Retinal pigment epithelial cell (primary cell): ENCODE measurements at regions not wholly inside any gene's neighbourhood (a gene's known extent, or its start where the extent isn't known, plus 50 kb on each side); places are given as distances from the start of the nearest gene placed in this dataset.

Experiments
- DNase-seq: peaks from one replicate; pipeline ENCODE4 v3.0.0-alpha.2; 2010; ENCODE audit warnings: low read depth
- H3K4me3 ChIP-seq: 2 replicates; pipeline ENCODE4 v1.5.1; 2011; ENCODE audit warnings: mild to moderate bottlenecking, low read length, control low read depth, moderate library complexity
- CTCF ChIP-seq: conservative IDR thresholded peaks from 2 replicates; pipeline ENCODE4 v1.5.1; 2011; ENCODE audit warnings: low read depth, low read length, control low read depth, inconsistent platforms

GRCh38 chr3:44080474-44081072, 161.1 kb upstream of the TOPAZ1 start:
- DNase-seq = no peak
- H3K4me3 ChIP-seq = no peak overlapping the region
- no peak for TF ChIP-seq CTCF

GRCh38 chr3:44090036-44090435, 151.7 kb upstream of the TOPAZ1 start:
- DNase-seq = no peak
- no peak overlapping the region for H3K4me3 ChIP-seq
- TF ChIP-seq CTCF = no peak

- TF ChIP-seq CTCF = no peak
- H3K4me3 ChIP-seq = no peak overlapping the region
- no peak for DNase-seq
Measured at GRCh38 chr3:44092497-44092896, 149.2 kb upstream of the TOPAZ1 start.

- DNase-seq = no peak
- no peak for TF ChIP-seq CTCF
- no peak overlapping the region for H3K4me3 ChIP-seq
Measured at GRCh38 chr3:44093531-44093930, 148.2 kb upstream of the TOPAZ1 start.

GRCh38 chr3:44098656-44099415, 142.8 kb upstream of the TOPAZ1 start:
- DNase-seq = no peak
- TF ChIP-seq CTCF = no peak

GRCh38 chr3:44099566-44100297, 142.0 kb upstream of the TOPAZ1 start:
- no peak for DNase-seq
- no peak for TF ChIP-seq CTCF
- H3K4me3 ChIP-seq = no peak overlapping the region

More at GRCh38 chr3:44098656-44099415, 142.8 kb upstream of the TOPAZ1 start:
- no peak overlapping the region for H3K4me3 ChIP-seq
